ENCODE measurements at regions not wholly inside any gene's neighbourhood (a gene's known extent, or its start where the extent isn't known, plus 50 kb on each side); places are given as distances from the start of the nearest gene placed in this dataset.

DNA sequence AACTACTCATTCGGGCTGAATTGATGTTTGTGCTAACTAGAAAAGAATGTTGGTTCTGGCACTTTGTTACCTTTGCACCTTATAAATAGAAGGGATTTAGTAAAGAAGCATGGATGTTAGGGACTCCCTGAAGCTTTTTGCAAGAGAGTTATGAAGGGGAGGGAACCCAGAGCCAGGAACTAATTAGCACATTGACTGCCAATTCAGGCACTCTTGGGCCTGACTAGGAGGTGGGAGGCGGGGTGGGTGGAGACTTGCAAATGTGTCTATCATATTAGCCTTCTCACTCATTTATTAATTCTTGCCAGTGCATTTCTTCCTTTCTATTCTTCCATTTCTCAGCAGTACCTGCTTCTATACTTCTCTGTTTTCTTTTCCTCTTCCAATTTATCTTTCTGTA, 1022.4 kb downstream of the TMEM182 start:
- Histone ChIP-seq H3K36me3 (ENCODE audit: insufficient read depth) (no peaks in the 10 kb centered on the region), H3F3A (replicated peaks; ENCODE audit: low read depth) (no peaks in the 10 kb centered on the region), H3K27me3 (ENCODE audit: insufficient read depth) (peaks cover 28% of the 10 kb centered on the region), H3K9me2 (ENCODE audit: insufficient read depth) (no peaks in the 10 kb centered on the region), H3K4me2 (no peak overlapping the region), H3K27ac (ENCODE audit: low read depth) (no peak overlapping the region), H3K4me1 (ENCODE audit: insufficient read depth) (peaks cover 22% of the 10 kb centered on the region), H3K79me2 (replicated peaks; ENCODE audit: insufficient read depth) (no peaks in the 10 kb centered on the region), H4K20me1 (replicated peaks; ENCODE audit: insufficient read depth) (no peaks in the 10 kb centered on the region), H3K4me3 (no peak overlapping the region), H2AFZ (no peak overlapping the region)
- DNase-seq (ENCODE audit: low spot score) (peak; percentile 9), ATAC-seq (peak; percentile 70)
- Mint-ChIP-seq H3K4me1 (peaks cover 37% of the 10 kb centered on the region), H3K36me3 (ENCODE audit: low read depth) (no peaks in the 10 kb centered on the region), H3K9me3 (no peaks in the 10 kb centered on the region), H3K4me3 (no peak overlapping the region), H3K27me3 (ENCODE audit: insufficient read depth, low read depth, poor library complexity) (peaks cover 8% of the 10 kb centered on the region), H3K27ac (no peak overlapping the region)
- no peak for TF ChIP-seq POLR2AphosphoS5 (IDR thresholded peaks at IDR 0.05; ENCODE audit: low read depth)
- no peak for TF ChIP-seq STAT1 (IDR thresholded peaks at IDR 0.05; ENCODE audit: unreplicated experiment)
- TF ChIP-seq, protein P1, sequence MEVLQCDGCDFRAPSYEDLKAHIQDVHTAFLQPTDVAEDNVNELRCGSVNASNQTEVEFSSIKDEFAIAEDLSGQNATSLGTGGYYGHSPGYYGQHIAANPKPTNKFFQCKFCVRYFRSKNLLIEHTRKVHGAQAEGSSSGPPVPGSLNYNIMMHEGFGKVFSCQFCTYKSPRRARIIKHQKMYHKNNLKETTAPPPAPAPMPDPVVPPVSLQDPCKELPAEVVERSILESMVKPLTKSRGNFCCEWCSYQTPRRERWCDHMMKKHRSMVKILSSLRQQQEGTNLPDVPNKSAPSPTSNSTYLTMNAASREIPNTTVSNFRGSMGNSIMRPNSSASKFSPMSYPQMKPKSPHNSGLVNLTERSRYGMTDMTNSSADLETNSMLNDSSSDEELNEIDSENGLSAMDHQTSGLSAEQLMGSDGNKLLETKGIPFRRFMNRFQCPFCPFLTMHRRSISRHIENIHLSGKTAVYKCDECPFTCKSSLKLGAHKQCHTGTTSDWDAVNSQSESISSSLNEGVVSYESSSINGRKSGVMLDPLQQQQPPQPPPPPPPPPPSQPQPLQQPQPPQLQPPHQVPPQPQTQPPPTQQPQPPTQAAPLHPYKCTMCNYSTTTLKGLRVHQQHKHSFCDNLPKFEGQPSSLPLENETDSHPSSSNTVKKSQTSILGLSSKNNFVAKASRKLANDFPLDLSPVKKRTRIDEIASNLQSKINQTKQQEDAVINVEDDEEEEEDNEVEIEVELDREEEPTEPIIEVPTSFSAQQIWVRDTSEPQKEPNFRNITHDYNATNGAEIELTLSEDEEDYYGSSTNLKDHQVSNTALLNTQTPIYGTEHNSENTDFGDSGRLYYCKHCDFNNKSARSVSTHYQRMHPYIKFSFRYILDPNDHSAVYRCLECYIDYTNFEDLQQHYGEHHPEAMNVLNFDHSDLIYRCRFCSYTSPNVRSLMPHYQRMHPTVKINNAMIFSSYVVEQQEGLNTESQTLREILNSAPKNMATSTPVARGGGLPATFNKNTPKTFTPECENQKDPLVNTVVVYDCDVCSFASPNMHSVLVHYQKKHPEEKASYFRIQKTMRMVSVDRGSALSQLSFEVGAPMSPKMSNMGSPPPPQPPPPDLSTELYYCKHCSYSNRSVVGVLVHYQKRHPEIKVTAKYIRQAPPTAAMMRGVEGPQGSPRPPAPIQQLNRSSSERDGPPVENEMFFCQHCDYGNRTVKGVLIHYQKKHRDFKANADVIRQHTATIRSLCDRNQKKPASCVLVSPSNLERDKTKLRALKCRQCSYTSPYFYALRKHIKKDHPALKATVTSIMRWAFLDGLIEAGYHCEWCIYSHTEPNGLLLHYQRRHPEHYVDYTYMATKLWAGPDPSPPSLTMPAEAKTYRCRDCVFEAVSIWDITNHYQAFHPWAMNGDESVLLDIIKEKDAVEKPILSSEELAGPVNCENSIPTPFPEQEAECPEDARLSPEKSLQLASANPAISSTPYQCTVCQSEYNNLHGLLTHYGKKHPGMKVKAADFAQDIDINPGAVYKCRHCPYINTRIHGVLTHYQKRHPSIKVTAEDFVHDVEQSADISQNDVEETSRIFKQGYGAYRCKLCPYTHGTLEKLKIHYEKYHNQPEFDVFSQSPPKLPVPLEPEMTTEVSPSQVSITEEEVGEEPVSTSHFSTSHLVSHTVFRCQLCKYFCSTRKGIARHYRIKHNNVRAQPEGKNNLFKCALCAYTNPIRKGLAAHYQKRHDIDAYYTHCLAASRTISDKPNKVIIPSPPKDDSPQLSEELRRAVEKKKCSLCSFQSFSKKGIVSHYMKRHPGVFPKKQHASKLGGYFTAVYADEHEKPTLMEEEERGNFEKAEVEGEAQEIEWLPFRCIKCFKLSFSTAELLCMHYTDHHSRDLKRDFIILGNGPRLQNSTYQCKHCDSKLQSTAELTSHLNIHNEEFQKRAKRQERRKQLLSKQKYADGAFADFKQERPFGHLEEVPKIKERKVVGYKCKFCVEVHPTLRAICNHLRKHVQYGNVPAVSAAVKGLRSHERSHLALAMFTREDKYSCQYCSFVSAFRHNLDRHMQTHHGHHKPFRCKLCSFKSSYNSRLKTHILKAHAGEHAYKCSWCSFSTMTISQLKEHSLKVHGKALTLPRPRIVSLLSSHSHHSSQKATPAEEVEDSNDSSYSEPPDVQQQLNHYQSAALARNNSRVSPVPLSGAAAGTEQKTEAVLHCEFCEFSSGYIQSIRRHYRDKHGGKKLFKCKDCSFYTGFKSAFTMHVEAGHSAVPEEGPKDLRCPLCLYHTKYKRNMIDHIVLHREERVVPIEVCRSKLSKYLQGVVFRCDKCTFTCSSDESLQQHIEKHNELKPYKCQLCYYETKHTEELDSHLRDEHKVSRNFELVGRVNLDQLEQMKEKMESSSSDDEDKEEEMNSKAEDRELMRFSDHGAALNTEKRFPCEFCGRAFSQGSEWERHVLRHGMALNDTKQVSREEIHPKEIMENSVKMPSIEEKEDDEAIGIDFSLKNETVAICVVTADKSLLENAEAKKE (CRISPR knock-in tag; IDR thresholded peaks at IDR 0.05), result no peak
- TF ChIP-seq, protein P2, sequence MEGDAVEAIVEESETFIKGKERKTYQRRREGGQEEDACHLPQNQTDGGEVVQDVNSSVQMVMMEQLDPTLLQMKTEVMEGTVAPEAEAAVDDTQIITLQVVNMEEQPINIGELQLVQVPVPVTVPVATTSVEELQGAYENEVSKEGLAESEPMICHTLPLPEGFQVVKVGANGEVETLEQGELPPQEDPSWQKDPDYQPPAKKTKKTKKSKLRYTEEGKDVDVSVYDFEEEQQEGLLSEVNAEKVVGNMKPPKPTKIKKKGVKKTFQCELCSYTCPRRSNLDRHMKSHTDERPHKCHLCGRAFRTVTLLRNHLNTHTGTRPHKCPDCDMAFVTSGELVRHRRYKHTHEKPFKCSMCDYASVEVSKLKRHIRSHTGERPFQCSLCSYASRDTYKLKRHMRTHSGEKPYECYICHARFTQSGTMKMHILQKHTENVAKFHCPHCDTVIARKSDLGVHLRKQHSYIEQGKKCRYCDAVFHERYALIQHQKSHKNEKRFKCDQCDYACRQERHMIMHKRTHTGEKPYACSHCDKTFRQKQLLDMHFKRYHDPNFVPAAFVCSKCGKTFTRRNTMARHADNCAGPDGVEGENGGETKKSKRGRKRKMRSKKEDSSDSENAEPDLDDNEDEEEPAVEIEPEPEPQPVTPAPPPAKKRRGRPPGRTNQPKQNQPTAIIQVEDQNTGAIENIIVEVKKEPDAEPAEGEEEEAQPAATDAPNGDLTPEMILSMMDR (conservative IDR thresholded peaks at IDR 0.05; ENCODE audit: low read depth in 2 of 2), result no peak
- TF ChIP-seq EZH2phosphoT487 (IDR thresholded peaks at IDR 0.05; ENCODE audit: unreplicated experiment), result no peak
- TF ChIP-seq JUNB (IDR thresholded peaks at IDR 0.05; ENCODE audit: unreplicated experiment), result no peak
- TF ChIP-seq CREB1 (CRISPR knock-in tag; IDR thresholded peaks at IDR 0.05; ENCODE audit: low read depth), result no peak
- TF ChIP-seq NANOG (IDR thresholded peaks at IDR 0.05; ENCODE audit: borderline replicate concordance), result no peak
- TF ChIP-seq, protein P3, sequence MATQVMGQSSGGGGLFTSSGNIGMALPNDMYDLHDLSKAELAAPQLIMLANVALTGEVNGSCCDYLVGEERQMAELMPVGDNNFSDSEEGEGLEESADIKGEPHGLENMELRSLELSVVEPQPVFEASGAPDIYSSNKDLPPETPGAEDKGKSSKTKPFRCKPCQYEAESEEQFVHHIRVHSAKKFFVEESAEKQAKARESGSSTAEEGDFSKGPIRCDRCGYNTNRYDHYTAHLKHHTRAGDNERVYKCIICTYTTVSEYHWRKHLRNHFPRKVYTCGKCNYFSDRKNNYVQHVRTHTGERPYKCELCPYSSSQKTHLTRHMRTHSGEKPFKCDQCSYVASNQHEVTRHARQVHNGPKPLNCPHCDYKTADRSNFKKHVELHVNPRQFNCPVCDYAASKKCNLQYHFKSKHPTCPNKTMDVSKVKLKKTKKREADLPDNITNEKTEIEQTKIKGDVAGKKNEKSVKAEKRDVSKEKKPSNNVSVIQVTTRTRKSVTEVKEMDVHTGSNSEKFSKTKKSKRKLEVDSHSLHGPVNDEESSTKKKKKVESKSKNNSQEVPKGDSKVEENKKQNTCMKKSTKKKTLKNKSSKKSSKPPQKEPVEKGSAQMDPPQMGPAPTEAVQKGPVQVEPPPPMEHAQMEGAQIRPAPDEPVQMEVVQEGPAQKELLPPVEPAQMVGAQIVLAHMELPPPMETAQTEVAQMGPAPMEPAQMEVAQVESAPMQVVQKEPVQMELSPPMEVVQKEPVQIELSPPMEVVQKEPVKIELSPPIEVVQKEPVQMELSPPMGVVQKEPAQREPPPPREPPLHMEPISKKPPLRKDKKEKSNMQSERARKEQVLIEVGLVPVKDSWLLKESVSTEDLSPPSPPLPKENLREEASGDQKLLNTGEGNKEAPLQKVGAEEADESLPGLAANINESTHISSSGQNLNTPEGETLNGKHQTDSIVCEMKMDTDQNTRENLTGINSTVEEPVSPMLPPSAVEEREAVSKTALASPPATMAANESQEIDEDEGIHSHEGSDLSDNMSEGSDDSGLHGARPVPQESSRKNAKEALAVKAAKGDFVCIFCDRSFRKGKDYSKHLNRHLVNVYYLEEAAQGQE (IDR thresholded peaks at IDR 0.05; ENCODE audit: unreplicated experiment), result no peak
- TF ChIP-seq, protein P4, sequence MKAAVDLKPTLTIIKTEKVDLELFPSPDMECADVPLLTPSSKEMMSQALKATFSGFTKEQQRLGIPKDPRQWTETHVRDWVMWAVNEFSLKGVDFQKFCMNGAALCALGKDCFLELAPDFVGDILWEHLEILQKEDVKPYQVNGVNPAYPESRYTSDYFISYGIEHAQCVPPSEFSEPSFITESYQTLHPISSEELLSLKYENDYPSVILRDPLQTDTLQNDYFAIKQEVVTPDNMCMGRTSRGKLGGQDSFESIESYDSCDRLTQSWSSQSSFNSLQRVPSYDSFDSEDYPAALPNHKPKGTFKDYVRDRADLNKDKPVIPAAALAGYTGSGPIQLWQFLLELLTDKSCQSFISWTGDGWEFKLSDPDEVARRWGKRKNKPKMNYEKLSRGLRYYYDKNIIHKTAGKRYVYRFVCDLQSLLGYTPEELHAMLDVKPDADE (IDR thresholded peaks at IDR 0.05), result no peak
- no peak for TF ChIP-seq ZNF331 (CRISPR knock-in tag; IDR thresholded peaks at IDR 0.05; ENCODE audit: low read depth)
- no peak for TF ChIP-seq ZNF114 (CRISPR knock-in tag; IDR thresholded peaks at IDR 0.05)
- TF ChIP-seq EZH2 (IDR thresholded peaks at IDR 0.05; ENCODE audit: low read depth, unreplicated experiment), result no peak
